NCI-H2196 treated with DMSO at 0.1 percent for 48 hours (cell line): ENCODE measurements at regions not wholly inside any gene's neighbourhood (a gene's known extent, or its start where the extent isn't known, plus 50 kb on each side); places are given as distances from the start of the nearest gene placed in this dataset.
"Not testable (repeated sequence)": the region's sequence is repeated elsewhere in the genome, so short reads cannot be mapped to it uniquely, and the experiment has no call there.

Experiments used
- DNase-seq: peaks from one replicate; lab custom pipeline; 2025; ENCODE audit not compliant: unreplicated experiment; lab: John Stamatoyannopoulos, UW

DNA sequence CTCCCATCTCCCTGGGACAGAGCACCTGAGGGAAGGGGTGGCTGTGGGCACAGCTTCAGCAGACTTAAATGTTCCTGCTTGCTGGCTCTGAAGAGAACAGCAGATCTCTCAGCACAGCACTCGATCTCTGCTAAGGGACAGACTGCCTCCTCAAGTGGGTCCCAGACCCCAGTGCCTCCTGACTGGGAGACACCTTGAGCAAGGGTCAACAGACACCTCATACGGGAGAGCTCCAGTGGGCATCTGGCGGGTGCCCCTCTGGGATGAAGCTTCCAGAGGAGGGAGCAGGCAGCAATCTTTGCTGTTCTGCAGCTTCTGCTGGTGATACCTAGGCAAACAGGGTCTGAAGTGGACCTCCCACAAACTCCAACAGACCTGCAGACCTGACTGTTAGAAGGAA is 436.7 kb upstream of the CHRM2 start:
- DNase-seq, result not testable (repeated sequence)

DNA sequence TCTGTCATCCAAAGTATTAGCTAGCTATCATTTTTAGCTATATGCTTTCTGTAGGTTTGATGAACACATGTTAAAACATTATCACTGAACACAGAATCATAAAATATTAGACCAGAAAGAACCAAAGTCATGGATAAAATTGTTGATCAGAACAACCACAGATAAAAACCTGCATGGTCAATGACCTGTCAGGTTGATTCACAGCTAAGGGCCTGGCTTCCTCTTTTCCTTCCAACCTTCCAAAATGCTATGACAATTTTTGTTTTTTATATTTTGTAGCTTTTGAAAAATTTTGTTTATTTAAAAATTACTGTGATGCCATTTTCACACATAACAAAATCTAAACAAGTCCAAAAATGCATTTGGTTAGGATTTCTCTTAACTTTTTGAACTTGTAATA is 444.4 kb upstream of the CHRM2 start:
- no peak for DNase-seq

- not testable (repeated sequence) for DNase-seq
Observed at GRCh38 chr7:136419740-136420139, 442.6 kb upstream of the MTPN start.

- no peak for DNase-seq
Observed at GRCh38 chr7:136412952-136413351, 435.8 kb upstream of the MTPN start.

DNA sequence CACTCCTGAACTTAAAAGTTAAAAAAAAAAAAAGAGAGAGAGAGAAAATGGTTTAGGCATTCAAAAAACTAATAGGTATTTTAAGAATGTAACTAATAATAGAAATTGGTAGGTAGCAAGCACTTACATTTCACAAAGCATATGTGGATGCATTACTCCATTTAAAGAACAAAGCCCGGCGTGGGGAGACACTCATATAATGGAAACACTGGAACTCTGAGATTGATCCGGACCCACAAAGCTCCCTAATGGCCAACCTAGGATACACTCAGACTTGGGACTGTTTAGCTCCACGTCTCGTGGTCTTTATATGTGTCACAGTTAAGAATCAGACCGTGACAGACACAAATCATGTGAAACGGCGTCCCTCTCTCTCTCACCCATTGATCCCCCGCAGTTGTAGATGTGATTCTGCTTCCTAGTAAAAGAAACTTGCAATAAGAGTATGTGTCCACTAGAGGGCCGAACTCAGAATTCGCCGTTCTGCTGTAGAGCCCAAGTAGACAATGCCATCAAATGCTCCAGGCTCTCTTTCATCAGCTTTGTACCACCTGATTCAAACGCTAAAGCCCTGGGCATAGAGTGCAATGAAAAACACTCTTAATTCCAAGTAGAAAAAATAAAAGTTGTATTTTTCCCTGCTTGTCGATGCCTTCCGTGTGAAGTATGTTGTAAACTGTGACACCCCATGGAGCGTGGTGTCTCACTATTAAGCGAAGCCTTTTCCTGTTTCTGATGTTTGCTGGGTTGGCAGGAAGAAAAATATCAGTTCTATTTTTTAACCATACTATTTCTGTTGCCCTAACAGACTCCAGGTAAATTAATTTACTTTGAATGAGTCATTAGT is 429.0 kb upstream of the MTPN start:
- DNase-seq, result peak; percentile 19

DNA sequence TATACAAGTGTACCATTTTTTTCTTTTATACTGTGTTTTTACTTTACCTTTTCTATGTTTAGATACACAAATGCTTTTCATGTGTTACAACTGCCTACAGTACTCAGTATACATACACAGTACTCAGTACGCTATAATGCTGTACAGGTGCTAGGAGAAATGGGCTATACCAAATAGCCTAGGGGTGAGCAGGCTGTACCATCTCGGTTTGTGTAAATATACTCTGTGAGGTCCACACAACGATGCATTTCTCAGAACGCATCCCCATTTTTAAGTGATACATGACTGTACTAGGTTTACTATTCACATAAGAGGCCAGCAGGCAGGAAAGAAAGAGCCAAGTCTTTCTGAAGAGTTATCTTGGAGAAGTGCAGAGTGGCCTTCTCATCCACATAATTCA is 426.4 kb upstream of the MTPN start:
- no peak for DNase-seq

- DNase-seq, result no peak
Observed at GRCh38 chr7:136400877-136401276, 423.7 kb upstream of the MTPN start.

GRCh38 chr7:136399385-136399784 is 422.2 kb upstream of the MTPN start:
- no peak for DNase-seq

DNA sequence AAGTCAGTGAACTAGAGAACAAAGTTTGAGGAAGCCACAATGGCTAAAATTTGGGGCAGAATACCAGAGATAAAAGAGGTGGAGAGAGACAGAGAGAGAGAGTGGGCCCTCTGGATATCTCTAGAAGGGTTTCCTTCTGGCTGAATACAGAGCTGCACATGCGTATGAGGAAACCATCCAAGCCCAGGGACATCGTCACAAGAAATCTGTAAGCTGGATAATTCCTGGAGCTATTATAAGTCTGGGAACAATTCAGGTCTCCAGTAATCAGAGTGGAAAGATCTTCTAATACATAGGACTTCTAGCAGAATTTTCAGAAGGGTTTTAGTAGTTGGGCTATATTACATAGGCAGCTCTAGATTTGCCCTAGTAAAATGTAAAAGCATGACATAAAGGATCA is 415.7 kb upstream of the MTPN start:
- DNase-seq, result no peak

DNA sequence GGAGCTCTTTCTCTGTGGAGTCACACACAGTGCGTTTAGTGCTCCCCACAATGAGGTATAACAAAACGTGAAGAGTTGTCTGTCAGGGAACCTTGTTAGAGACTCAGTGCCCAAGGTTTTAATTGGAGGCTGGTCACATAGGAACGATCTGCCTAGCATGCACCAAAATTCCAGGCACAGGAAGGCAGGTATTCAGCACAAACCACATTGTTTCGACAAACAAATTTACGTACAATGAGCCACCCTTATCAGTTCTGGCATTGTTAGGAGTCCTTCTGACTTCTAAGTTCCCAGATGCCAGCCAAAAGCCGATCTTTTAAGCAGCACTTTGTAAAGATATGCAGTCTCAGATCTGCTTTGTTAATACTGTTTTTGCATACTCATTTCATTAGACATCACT is 414.2 kb upstream of the MTPN start:
- no peak for DNase-seq

DNA sequence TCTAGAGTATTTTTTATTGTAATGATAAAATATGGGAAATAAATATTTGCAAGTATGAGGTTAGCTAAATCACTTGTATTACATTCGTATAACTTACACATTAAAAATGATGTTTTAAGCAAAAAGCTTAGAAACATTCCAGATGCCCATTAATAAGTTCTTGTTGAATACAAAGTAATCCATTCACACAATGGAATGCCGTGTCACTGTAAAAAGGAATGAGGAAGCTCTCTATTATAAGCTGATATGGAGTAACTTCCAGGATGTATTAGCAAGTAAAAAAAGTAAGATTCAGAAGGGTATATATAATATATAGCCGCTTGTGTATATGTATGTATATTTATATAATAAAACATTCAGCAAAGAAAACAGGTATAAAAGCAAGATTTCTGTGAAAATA is 412.8 kb upstream of the MTPN start:
- DNase-seq, result no peak

DNA sequence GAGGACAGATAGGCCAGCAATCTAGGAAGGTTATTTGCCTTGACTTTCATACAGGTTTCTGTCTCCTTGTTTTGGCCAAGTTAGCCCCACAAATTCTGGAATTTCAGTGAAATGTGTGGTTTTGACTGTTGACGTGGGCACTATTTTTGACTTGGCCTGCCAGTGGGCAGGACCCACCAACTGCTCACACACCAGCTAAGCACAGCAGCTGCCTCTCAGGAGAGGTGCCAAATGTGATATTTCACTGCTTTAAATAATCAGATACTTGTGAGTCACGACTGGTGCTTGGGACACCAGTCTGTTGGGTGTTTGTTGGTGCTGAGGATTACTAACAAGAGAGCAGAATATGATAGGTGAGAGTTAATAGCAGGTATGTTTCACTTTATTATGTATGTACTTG is 409.7 kb upstream of the MTPN start:
- DNase-seq, result no peak

DNA sequence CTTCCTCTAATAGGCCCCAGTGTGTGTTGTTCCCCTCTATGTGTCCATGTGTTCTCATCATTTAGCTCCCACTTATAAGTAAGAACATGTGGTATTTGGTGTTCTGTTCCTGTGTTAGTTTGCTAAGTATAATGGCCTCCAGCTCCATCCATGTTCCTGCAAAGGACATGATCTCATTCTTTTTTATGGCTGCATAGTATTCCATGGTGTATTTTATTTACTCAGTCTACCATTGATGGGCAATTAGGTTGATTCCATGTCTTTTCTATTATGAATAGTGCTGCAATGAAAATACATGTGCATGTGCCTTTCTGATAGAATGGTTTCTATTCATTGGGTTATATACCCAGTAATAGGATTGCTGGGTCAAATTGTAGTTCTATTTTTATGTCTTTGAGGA is 394.2 kb upstream of the MTPN start:
- not testable (repeated sequence) for DNase-seq

DNA sequence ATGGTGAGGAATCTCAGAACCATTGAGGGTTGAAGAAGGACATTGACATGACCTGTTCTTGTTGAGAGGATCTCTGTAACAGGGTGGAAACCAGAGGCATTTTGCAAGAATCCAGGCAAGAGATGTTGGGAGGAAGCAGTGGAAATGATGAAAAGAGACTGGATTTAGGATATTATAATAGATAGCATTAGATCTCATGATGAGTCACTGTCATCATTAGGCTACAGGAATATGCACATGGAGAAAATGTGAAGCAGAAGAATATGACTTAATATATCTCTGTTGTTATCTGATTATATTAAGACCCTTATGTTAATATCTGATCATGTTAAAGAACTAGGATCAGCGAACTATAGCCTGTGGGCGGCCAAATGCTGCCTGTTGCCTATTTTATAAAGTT is 393.0 kb upstream of the MTPN start:
- DNase-seq, result no peak

GRCh38 chr7:136369225-136369624 is 392.1 kb upstream of the MTPN start:
- DNase-seq, result no peak

DNA sequence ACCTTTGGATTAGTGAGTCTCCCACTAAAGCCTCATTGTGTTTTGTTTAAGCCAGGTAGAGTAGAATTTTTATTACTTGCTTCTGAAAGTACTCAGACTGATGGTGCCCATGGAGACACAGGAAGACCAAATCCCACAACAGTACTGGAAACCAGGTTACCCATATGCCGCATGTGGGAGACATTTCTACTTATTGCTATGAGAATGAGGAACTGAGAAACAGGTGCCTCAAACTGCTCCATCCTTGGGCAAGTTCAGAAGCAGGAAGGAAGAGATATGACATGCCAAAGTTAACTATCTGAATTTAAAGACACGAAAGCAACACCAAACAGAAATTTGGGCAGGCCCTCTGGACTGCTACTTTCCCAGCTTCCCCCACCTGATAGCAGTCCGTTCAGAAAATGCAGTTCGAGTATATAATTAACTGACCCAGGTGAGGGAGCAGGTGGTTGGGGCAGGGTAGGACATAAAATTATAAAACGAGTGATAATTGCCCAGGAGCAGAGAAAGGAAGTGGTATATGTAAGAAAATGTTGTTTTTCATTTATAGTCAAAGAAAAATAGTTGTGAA is 382.3 kb upstream of the MTPN start:
- no peak for DNase-seq

- DNase-seq, result no peak
Observed at GRCh38 chr7:136353287-136353686, 376.1 kb upstream of the MTPN start.

GRCh38 chr7:136348542-136349192 is 371.5 kb upstream of the MTPN start:
- DNase-seq, result no peak

DNA sequence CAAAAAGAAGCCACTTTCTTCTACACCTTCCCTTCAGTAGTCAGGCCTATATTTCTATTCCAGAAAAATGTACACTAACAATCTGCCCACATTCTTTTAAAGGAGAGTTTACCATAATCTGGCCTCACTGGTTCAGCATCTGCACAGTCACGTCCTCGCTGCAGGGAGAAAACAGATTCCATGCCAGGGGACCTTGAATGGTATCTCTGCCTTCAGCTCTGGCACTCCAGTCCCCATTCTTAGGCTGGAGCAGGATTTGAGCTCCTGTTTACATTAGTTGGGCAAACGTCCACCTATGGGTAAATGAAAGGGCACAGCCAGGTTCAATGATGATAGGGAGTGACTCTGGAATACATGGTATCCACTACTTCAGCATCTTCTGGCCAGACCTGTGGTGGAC is 371.0 kb upstream of the MTPN start:
- DNase-seq, result no peak

DNA sequence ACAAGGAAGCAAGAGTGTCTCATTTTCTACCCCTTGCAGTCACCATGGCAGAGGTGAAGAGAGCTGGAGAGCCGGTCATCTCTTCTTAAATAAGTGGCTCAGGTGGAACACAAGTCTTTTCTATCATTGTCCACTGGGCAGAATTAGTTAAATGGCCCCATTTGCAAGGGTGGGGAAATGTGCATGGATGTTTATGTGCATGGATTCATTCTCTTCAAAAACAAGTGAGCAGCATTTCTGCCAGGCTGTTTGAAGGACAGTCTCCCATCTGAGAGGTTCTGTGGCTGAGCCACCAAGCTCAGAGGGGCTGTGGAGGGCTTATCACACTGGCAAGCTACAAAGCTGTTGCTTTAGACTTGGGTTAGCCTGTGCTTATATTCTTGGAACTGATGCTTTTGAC is 370.3 kb upstream of the MTPN start:
- no peak for DNase-seq

GRCh38 chr7:136342251-136342650 is 365.1 kb upstream of the MTPN start:
- DNase-seq, result no peak

- no peak for DNase-seq
Observed at GRCh38 chr7:136339464-136339863, 362.3 kb upstream of the MTPN start.
